CD14-positive monocyte (primary cell): ENCODE measurements at regions not wholly inside any gene's neighbourhood (a gene's known extent, or its start where the extent isn't known, plus 50 kb on each side); places are given as distances from the start of the nearest gene placed in this dataset.

Source experiments
- DNase-seq, 3 donors: peaks; one replicate each; pipeline ENCODE4 v3.0.0-alpha.2; 2011 to 2022
- H2AFZ ChIP-seq: 2 replicates; pipeline ENCODE4 v1.6.0; 2012; ENCODE audit warnings: mild to moderate bottlenecking, low read depth, low read length, inconsistent platforms; ENCODE audit not compliant: insufficient read depth, poor library complexity, severe bottlenecking
- H3K27ac ChIP-seq, 2 donors: 1 replicate in 1 of 2; 2 replicates in 1 of 2; pipeline ENCODE4 v1.5.1; 2012 to 2013; ENCODE audit warnings: low read length in 2 of 2, control low read depth in 1 of 2, inconsistent platforms in 1 of 2, low read depth in 1 of 2, mild to moderate bottlenecking in 1 of 2
- H3K27me3 ChIP-seq, 2 donors: one replicate each; pipeline versions ENCODE4 v1.6.0 to v1.6.1; 2011 to 2013; ENCODE audit warnings: low read length in 2 of 2; ENCODE audit not compliant: control insufficient read depth in 2 of 2, insufficient read depth in 2 of 2
- H3K36me3 ChIP-seq, 2 donors: replicated peaks in 1 of 2; 1 replicate in 1 of 2; 2 replicates in 1 of 2; pipeline versions ENCODE4 v1.5.1 to v1.6.1; 2012 to 2013; ENCODE audit warnings: low read length in 2 of 2, control low read depth in 1 of 2, inconsistent platforms in 1 of 2, mild to moderate bottlenecking in 1 of 2; ENCODE audit not compliant: insufficient read depth in 2 of 2, control insufficient read depth in 1 of 2
- H3K4me1 ChIP-seq, 2 donors: 1 replicate in 1 of 2; 2 replicates in 1 of 2; pipeline versions ENCODE4 v1.5.1 to v1.6.1; 2012 to 2013; ENCODE audit warnings: low read length in 2 of 2, control low read depth in 1 of 2, inconsistent platforms in 1 of 2, mild to moderate bottlenecking in 1 of 2, moderate library complexity in 1 of 2; ENCODE audit not compliant: insufficient read depth in 2 of 2, control insufficient read depth in 1 of 2
- H3K4me2 ChIP-seq: replicated peaks from 2 replicates; pipeline ENCODE3; 2012; ENCODE audit warnings: low read length, moderate library complexity, mild to moderate bottlenecking; ENCODE audit not compliant: poor library complexity, severe bottlenecking; ENCODE audit errors: extremely low read depth
- H3K4me3 ChIP-seq, 3 experiments: fragments of 200-600 bp in 1 of 3; sonication (generic) in 1 of 3; replicated peaks in 1 of 3; 1 replicate in 2 of 3; 2 replicates in 1 of 3; pipeline ENCODE4 v1.5.1; 2011 to 2013; ENCODE audit warnings: low read length in 3 of 3, mild to moderate bottlenecking in 3 of 3, control low read depth in 2 of 3, low read depth in 2 of 3, inconsistent platforms in 1 of 3, moderate library complexity in 1 of 3
- H3K79me2 ChIP-seq: 2 replicates; pipeline ENCODE4 v1.6.0; 2012; ENCODE audit warnings: mild to moderate bottlenecking, control low read depth, inconsistent platforms, low read length, moderate library complexity; ENCODE audit not compliant: insufficient read depth
- H3K9ac ChIP-seq: 2 replicates; pipeline ENCODE4 v1.6.0; 2017; ENCODE audit warnings: low read length, mild to moderate bottlenecking; ENCODE audit not compliant: insufficient read depth, poor library complexity, severe bottlenecking
- H3K9me3 ChIP-seq, 2 donors: replicated peaks in 1 of 2; 1 replicate in 1 of 2; 2 replicates in 1 of 2; pipeline versions ENCODE4 v1.5.1 to v1.6.1; 2012 to 2013; ENCODE audit warnings: low read length in 2 of 2, control low read depth in 1 of 2; ENCODE audit not compliant: control insufficient read depth in 1 of 2, insufficient read depth in 1 of 2
- H4K20me1 ChIP-seq: 2 replicates; pipeline ENCODE4 v1.6.0; 2012; ENCODE audit warnings: mild to moderate bottlenecking, low read length, control low read depth, moderate library complexity; ENCODE audit not compliant: insufficient read depth
- H3K27ac Mint-ChIP-seq, 7 donors: one replicate each; pipeline ENCODE4 v1.8.0; 2020; ENCODE audit warnings: mild to moderate bottlenecking in 7 of 7, mixed read lengths in 7 of 7, moderate library complexity in 6 of 7, inconsistent platforms in 2 of 7
- H3K27me3 Mint-ChIP-seq, 3 donors: one replicate each; pipeline ENCODE4 v1.8.0; 2021 to 2022; ENCODE audit warnings: low read depth in 3 of 3, mild to moderate bottlenecking in 3 of 3, mixed read lengths in 3 of 3, moderate library complexity in 3 of 3, inconsistent platforms in 1 of 3
- H3K36me3 Mint-ChIP-seq, 2 donors: one replicate each; pipeline ENCODE4 v1.8.0; 2020; ENCODE audit warnings: mixed read lengths in 2 of 2, inconsistent platforms in 1 of 2, mild to moderate bottlenecking in 1 of 2
- H3K4me1 Mint-ChIP-seq: one replicate; pipeline ENCODE4 v1.8.0; 2020; ENCODE audit warnings: mild to moderate bottlenecking, mixed read lengths
- H3K4me3 Mint-ChIP-seq, 2 donors: one replicate each; pipeline ENCODE4 v1.8.0; 2020; ENCODE audit warnings: mild to moderate bottlenecking in 2 of 2, mixed read lengths in 2 of 2, moderate library complexity in 1 of 2
- H3K9me3 Mint-ChIP-seq, 7 donors: one replicate each; pipeline ENCODE4 v1.8.0; 2020 to 2022; ENCODE audit warnings: mixed read lengths in 7 of 7, mild to moderate bottlenecking in 6 of 7, moderate library complexity in 6 of 7, inconsistent platforms in 2 of 7
- WGBS: methylation state at CpG from one replicate; pipeline ENCODE4 v1.1.5; 2013; ENCODE audit warnings: missing lambda C conversion rate; ENCODE audit not compliant: insufficient coverage; 5-methylcytosine and 5-hydroxymethylcytosine counted together
- intact Hi-C, 2 donors: fragments of 100-400 bp; cut with micrococcal nuclease; formaldehyde crosslinking; loops; one replicate each; pipeline versions ENCODE4 v1.15.0 to v1.15.1; 2023
- TF ChIP-seq, protein P1 (sequence below): fragments of 200-600 bp; IDR thresholded peaks from one replicate; pipeline ENCODE4 v1.8.0; 2022; ENCODE audit warnings: antibody characterized with exemption, mild to moderate bottlenecking

DNA sequence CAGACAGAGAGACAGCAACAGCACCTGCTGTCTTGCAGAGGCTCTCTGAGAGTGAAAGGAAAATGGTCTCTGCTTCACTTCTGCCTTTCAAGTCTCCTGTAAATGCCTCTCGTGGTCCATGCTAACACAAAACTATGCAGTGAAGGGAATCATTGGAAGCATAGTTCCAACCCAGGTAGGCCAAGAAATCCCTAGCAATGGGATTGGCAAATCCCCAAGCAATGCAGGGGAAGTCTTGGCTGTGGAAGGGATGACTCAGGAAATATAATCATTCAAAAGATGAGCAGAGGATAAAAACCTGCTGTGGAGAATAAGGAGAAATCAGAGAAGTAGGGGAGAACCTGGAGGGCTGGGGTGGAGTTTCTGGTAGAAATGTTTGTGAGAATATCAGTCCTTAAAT is 216.1 kb upstream of the ZBED5 start:
- H3K4me3 ChIP-seq: no peak overlapping the region
- H3K27ac ChIP-seq: no peak overlapping the region
- no peaks in the 10 kb centered on the region for H3K79me2 ChIP-seq
- H3K36me3 ChIP-seq: no peaks in the 10 kb centered on the region
- Mint-ChIP-seq H3K4me1 (no peaks in the 10 kb centered on the region), H3K27me3 (peaks cover 0 to 6% (median 6%) of the 10 kb centered on the region in 3 donors), H3K4me3 (no peak overlapping the region), H3K9me3 (peaks cover 0 to 2% (median 0%) of the 10 kb centered on the region in 7 donors), H3K36me3 (no peaks in the 10 kb centered on the region), H3K27ac (no peak overlapping the region)
- DNase-seq: no peak
- H3K27me3 ChIP-seq: no peaks in the 10 kb centered on the region
- intact Hi-C loops: no loop called here
- no peaks in the 10 kb centered on the region for H3K9me3 ChIP-seq
- TF ChIP-seq, protein P1, sequence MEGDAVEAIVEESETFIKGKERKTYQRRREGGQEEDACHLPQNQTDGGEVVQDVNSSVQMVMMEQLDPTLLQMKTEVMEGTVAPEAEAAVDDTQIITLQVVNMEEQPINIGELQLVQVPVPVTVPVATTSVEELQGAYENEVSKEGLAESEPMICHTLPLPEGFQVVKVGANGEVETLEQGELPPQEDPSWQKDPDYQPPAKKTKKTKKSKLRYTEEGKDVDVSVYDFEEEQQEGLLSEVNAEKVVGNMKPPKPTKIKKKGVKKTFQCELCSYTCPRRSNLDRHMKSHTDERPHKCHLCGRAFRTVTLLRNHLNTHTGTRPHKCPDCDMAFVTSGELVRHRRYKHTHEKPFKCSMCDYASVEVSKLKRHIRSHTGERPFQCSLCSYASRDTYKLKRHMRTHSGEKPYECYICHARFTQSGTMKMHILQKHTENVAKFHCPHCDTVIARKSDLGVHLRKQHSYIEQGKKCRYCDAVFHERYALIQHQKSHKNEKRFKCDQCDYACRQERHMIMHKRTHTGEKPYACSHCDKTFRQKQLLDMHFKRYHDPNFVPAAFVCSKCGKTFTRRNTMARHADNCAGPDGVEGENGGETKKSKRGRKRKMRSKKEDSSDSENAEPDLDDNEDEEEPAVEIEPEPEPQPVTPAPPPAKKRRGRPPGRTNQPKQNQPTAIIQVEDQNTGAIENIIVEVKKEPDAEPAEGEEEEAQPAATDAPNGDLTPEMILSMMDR: no peak
- H4K20me1 ChIP-seq: no peaks in the 10 kb centered on the region
- H3K9ac ChIP-seq: no peak overlapping the region
- WGBS: 75% methylated on average over 1 of the region's 1 CpG
- no peak overlapping the region for H3K4me2 ChIP-seq
- H3K4me1 ChIP-seq: no peaks in the 10 kb centered on the region
- no peak overlapping the region for H2AFZ ChIP-seq

DNA sequence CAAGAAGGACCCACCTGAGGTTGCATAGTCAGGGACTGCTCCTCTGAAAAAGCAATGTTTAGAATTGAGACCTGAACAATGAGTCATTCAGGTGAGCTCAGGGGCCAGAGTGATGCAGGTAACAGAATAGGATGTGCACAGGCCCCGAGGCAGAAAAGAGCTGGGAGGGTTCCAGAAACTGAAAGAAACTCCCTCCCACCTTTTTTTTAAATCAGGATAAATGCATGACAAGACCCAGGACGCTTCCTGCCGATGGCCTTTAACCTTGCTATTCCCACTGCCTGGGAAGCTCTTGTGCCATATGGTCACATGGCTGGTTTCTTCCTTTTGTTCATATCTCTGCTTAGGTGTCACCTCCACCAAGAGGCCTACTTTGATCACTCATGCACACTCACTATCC is 214.2 kb upstream of the ZBED5 start:
- Mint-ChIP-seq H3K9me3 (peaks cover 0 to 3% (median 0%) of the 10 kb centered on the region in 7 donors), H3K4me1 (no peaks in the 10 kb centered on the region), H3K4me3 (no peak overlapping the region), H3K27ac (no peak overlapping the region), H3K27me3 (peaks cover 0 to 7% (median 2%) of the 10 kb centered on the region in 3 donors), H3K36me3 (no peaks in the 10 kb centered on the region)
- no peaks in the 10 kb centered on the region for H4K20me1 ChIP-seq
- no peak overlapping the region for H3K4me3 ChIP-seq
- no peaks in the 10 kb centered on the region for H3K27me3 ChIP-seq
- TF ChIP-seq, protein P1: no peak
- no peaks in the 10 kb centered on the region for H3K9me3 ChIP-seq
- no peaks in the 10 kb centered on the region for H3K79me2 ChIP-seq
- intact Hi-C loops: no loop called here
- H3K36me3 ChIP-seq: no peaks in the 10 kb centered on the region
- 100% methylated on average over 2 of the region's 3 CpGs for WGBS
- no peak for DNase-seq
- no peak overlapping the region for H3K9ac ChIP-seq
- H3K4me1 ChIP-seq: no peaks in the 10 kb centered on the region
- no peak overlapping the region for H3K27ac ChIP-seq
- H2AFZ ChIP-seq: no peak overlapping the region
- no peak overlapping the region for H3K4me2 ChIP-seq
